H9 (cell line): ENCODE measurements at regions not wholly inside any gene's neighbourhood (a gene's known extent, or its start where the extent isn't known, plus 50 kb on each side); places are given as distances from the start of the nearest gene placed in this dataset.

Experiments
- DNase-seq: peaks from one replicate; pipeline ENCODE4 v3.0.0-alpha.2; 2017
- H2AFZ ChIP-seq: one replicate; pipeline ENCODE4 v1.6.1; 2013; ENCODE audit warnings: mild to moderate bottlenecking, low read length, control low read depth, moderate library complexity
- H2AK5ac ChIP-seq: 2 replicates; pipeline ENCODE4 v1.6.1; 2013; ENCODE audit warnings: low read length, control low read depth, mixed read lengths; ENCODE audit not compliant: insufficient read length
- H2BK120ac ChIP-seq: one replicate; pipeline ENCODE4 v1.6.1; 2013; ENCODE audit warnings: low read depth, mild to moderate bottlenecking, low read length, control low read depth, inconsistent platforms; ENCODE audit not compliant: poor library complexity, severe bottlenecking
- H2BK12ac ChIP-seq: 2 replicates; pipeline ENCODE4 v1.6.1; 2013; ENCODE audit warnings: low read length, control low read depth, mixed read lengths, low read depth; ENCODE audit not compliant: insufficient read length
- H2BK15ac ChIP-seq: 2 replicates; pipeline ENCODE4 v1.6.1; 2013; ENCODE audit warnings: low read depth, low read length, control low read depth
- H2BK20ac ChIP-seq: one replicate; pipeline ENCODE4 v1.6.1; 2013; ENCODE audit warnings: low read depth, mild to moderate bottlenecking, low read length, control low read depth, inconsistent platforms; ENCODE audit not compliant: poor library complexity, severe bottlenecking
- H2BK5ac ChIP-seq: 2 replicates; pipeline ENCODE4 v1.6.1; 2013; ENCODE audit warnings: low read length, control low read depth, mixed read lengths; ENCODE audit not compliant: insufficient read length
- H3K14ac ChIP-seq: 2 replicates; pipeline ENCODE4 v1.6.1; 2013; ENCODE audit warnings: low read length, control low read depth; ENCODE audit not compliant: insufficient read depth
- H3K18ac ChIP-seq: 2 replicates; pipeline ENCODE4 v1.6.1; 2013; ENCODE audit warnings: low read depth, mild to moderate bottlenecking, mixed read lengths, low read length, control low read depth; ENCODE audit not compliant: insufficient read length
- H3K23ac ChIP-seq: 2 replicates; pipeline ENCODE4 v1.6.1; 2013; ENCODE audit warnings: low read length, control low read depth, mixed read lengths, low read depth; ENCODE audit not compliant: insufficient read length
- H3K23me2 ChIP-seq: 2 replicates; pipeline ENCODE4 v1.6.1; 2013; ENCODE audit warnings: low read depth, mild to moderate bottlenecking, mixed read lengths, low read length, control low read depth; ENCODE audit not compliant: insufficient read length, poor library complexity, severe bottlenecking
- H3K27ac ChIP-seq: 2 replicates; pipeline ENCODE4 v1.5.1; 2013; ENCODE audit warnings: low read length, control low read depth, mixed read lengths, low read depth; ENCODE audit not compliant: insufficient read length
- H3K27me3 ChIP-seq: 2 replicates; pipeline ENCODE4 v1.6.1; 2013; ENCODE audit warnings: low read length, control low read depth, inconsistent platforms; ENCODE audit not compliant: insufficient read depth
- H3K4ac ChIP-seq: 2 replicates; pipeline ENCODE4 v1.6.1; 2013; ENCODE audit warnings: low read depth, mild to moderate bottlenecking, control low read depth, inconsistent platforms, low read length, moderate library complexity
- H3K4me1 ChIP-seq: 2 replicates; pipeline ENCODE4 v1.6.1; 2013; ENCODE audit warnings: low read length, control low read depth, inconsistent platforms; ENCODE audit not compliant: insufficient read depth
- H3K4me2 ChIP-seq: 2 replicates; pipeline ENCODE4 v1.6.1; 2013; ENCODE audit warnings: low read length, control low read depth, mixed read lengths; ENCODE audit not compliant: insufficient read length, insufficient read depth
- H3K56ac ChIP-seq: 2 replicates; pipeline ENCODE4 v1.6.1; 2013; ENCODE audit warnings: low read depth, mild to moderate bottlenecking, mixed read lengths, low read length, control low read depth; ENCODE audit not compliant: insufficient read length
- H3K79me1 ChIP-seq: 2 replicates; pipeline ENCODE4 v1.6.1; 2013; ENCODE audit warnings: low read depth, mild to moderate bottlenecking, moderate library complexity, low read length, control low read depth, inconsistent platforms; ENCODE audit not compliant: insufficient read depth, poor library complexity, severe bottlenecking
- H3K79me2 ChIP-seq: 2 replicates; pipeline ENCODE4 v1.6.1; 2013; ENCODE audit warnings: low read length, control low read depth, inconsistent platforms; ENCODE audit not compliant: insufficient read depth
- H3K9ac ChIP-seq: 2 replicates; pipeline ENCODE4 v1.6.1; 2013; ENCODE audit warnings: low read length, control low read depth, mixed read lengths; ENCODE audit not compliant: insufficient read length; ENCODE audit errors: extremely low read depth
- H3K9me3 ChIP-seq: one replicate; pipeline ENCODE4 v1.6.1; 2013; ENCODE audit warnings: low read depth, low read length, inconsistent platforms; ENCODE audit not compliant: control insufficient read depth
- H3T11ph ChIP-seq: one replicate; pipeline ENCODE4 v1.6.1; 2013; ENCODE audit warnings: mild to moderate bottlenecking, low read length, control low read depth, inconsistent platforms
- H4K20me1 ChIP-seq: one replicate; pipeline ENCODE4 v1.6.1; 2013; ENCODE audit not compliant: control insufficient read depth, insufficient read length, insufficient read depth
- H4K5ac ChIP-seq: 2 replicates; pipeline ENCODE4 v1.6.1; 2013; ENCODE audit warnings: low read depth, mild to moderate bottlenecking, mixed read lengths, low read length, control low read depth; ENCODE audit not compliant: insufficient read length
- H4K8ac ChIP-seq: replicated peaks from 2 replicates; pipeline ENCODE4 v1.6.1; 2013; ENCODE audit warnings: low read length, control low read depth, mixed read lengths, low read depth; ENCODE audit not compliant: insufficient read length
- H4K91ac ChIP-seq: 2 replicates; pipeline ENCODE4 v1.6.1; 2013; ENCODE audit warnings: low read depth, mild to moderate bottlenecking, moderate library complexity, mixed read lengths, low read length, control low read depth; ENCODE audit not compliant: insufficient read length
- H3K27ac Mint-ChIP-seq, 3 experiments: 2 replicates in 2 of 3; 3 replicates in 1 of 3; pipeline ENCODE4 v1.8.0; 2020 to 2021; ENCODE audit warnings: mixed read lengths in 3 of 3, mild to moderate bottlenecking in 1 of 3, moderate library complexity in 1 of 3
- H3K27me3 Mint-ChIP-seq: 2 replicates; pipeline ENCODE4 v1.8.0; 2021; ENCODE audit warnings: low read depth, mild to moderate bottlenecking, moderate library complexity, mixed read lengths
- H3K36me3 Mint-ChIP-seq, 3 experiments: 2 replicates in 2 of 3; 3 replicates in 1 of 3; pipeline ENCODE4 v1.8.0; 2020 to 2021; ENCODE audit warnings: low read depth in 3 of 3, mixed read lengths in 3 of 3; ENCODE audit not compliant: insufficient read depth in 1 of 3
- H3K4me1 Mint-ChIP-seq, 2 experiments: 2 replicates each; pipeline ENCODE4 v1.8.0; 2020; ENCODE audit warnings: mixed read lengths in 2 of 2
- H3K4me3 Mint-ChIP-seq, 2 experiments: 2 replicates in 1 of 2; 3 replicates in 1 of 2; pipeline ENCODE4 v1.8.0; 2020 to 2021; ENCODE audit warnings: mild to moderate bottlenecking in 2 of 2, mixed read lengths in 2 of 2, moderate library complexity in 1 of 2
- H3K9me3 Mint-ChIP-seq, 2 experiments: 2 replicates in 1 of 2; 3 replicates in 1 of 2; pipeline ENCODE4 v1.8.0; 2020; ENCODE audit warnings: mild to moderate bottlenecking in 2 of 2, mixed read lengths in 2 of 2, moderate library complexity in 1 of 2
- WGBS: extraction: QIAGEN DNeasy Blood & Tissue Kit; methylation state at CpG from one replicate; pipeline ENCODE4 v1.1.7; 2013; ENCODE audit warnings: missing lambda C conversion rate, low lambda C conversion rate, mixed read lengths; ENCODE audit not compliant: insufficient read length; ENCODE audit errors: extremely low coverage; 5-methylcytosine and 5-hydroxymethylcytosine counted together
- TF ChIP-seq, protein P1 (sequence below): fragments of 200-600 bp; sonication (generic); conservative IDR thresholded peaks from 3 replicates; pipeline ENCODE4 v1.8.0; 2021; ENCODE audit warnings: antibody characterized with exemption, mild to moderate bottlenecking

DNA sequence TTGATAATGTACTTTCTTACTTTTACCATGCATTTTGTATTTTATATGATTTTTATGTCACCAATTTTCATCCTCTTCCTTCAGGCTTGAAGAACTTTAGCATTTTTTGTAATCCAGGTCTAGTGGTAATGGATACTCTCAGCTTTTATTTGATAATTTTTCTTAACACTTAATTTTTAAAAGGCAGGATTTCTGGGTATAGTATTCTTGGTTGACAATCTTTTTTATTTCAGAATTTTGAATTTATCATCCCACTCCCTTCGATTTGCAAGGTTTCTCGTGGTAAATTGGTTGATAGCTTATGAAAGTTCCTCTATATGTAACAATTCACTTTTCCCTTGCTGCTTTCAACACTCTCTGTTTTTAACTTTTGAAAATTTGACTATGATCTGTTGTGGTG is 363.7 kb downstream of the HTR7 start:
- no peak overlapping the region for H2BK15ac ChIP-seq
- H3K14ac ChIP-seq = no peak overlapping the region
- H2AK5ac ChIP-seq = no peak overlapping the region
- H3K79me2 ChIP-seq = no peaks in the 10 kb centered on the region
- no peak overlapping the region for H2BK120ac ChIP-seq
- H2AFZ ChIP-seq = no peak overlapping the region
- no peaks in the 10 kb centered on the region for H3K9me3 ChIP-seq
- H2BK12ac ChIP-seq = no peak overlapping the region
- H3K23ac ChIP-seq = no peak overlapping the region
- H4K91ac ChIP-seq = no peak overlapping the region
- Mint-ChIP-seq H3K4me3 (no peak overlapping the region), H3K36me3 (peaks cover 0 to 22% (median 2%) of the 10 kb centered on the region in 3 experiments; a peak in 5 of 7 replicates), H3K27ac (no peak overlapping the region), H3K4me1 (no peaks in the 10 kb centered on the region; a peak in 1 of 4 replicates), H3K9me3 (peaks cover 8 to 17% of the 10 kb centered on the region in 2 experiments), H3K27me3 (no peaks in the 10 kb centered on the region)
- no peak overlapping the region for H3K18ac ChIP-seq
- no CpG with 5 or more reads among the region's 2 CpGs for WGBS
- no peak overlapping the region for H2BK20ac ChIP-seq
- TF ChIP-seq, protein P1, sequence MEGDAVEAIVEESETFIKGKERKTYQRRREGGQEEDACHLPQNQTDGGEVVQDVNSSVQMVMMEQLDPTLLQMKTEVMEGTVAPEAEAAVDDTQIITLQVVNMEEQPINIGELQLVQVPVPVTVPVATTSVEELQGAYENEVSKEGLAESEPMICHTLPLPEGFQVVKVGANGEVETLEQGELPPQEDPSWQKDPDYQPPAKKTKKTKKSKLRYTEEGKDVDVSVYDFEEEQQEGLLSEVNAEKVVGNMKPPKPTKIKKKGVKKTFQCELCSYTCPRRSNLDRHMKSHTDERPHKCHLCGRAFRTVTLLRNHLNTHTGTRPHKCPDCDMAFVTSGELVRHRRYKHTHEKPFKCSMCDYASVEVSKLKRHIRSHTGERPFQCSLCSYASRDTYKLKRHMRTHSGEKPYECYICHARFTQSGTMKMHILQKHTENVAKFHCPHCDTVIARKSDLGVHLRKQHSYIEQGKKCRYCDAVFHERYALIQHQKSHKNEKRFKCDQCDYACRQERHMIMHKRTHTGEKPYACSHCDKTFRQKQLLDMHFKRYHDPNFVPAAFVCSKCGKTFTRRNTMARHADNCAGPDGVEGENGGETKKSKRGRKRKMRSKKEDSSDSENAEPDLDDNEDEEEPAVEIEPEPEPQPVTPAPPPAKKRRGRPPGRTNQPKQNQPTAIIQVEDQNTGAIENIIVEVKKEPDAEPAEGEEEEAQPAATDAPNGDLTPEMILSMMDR = no peak
- H3K23me2 ChIP-seq = no peaks in the 10 kb centered on the region
- no peaks in the 10 kb centered on the region for H3K4me1 ChIP-seq
- H4K8ac ChIP-seq = no peak overlapping the region
- no peak overlapping the region for H2BK5ac ChIP-seq
- H4K5ac ChIP-seq = no peak overlapping the region
- no peak overlapping the region for H3K4ac ChIP-seq
- H3K4me2 ChIP-seq = no peak overlapping the region
- no peak overlapping the region for H3T11ph ChIP-seq
- no peaks in the 10 kb centered on the region for H3K79me1 ChIP-seq
- no peak overlapping the region for H3K27ac ChIP-seq
- no peaks in the 10 kb centered on the region for H3K27me3 ChIP-seq
- no peak for DNase-seq
- H3K9ac ChIP-seq = no peak overlapping the region
- no peak overlapping the region for H3K56ac ChIP-seq
- no peaks in the 10 kb centered on the region for H4K20me1 ChIP-seq
